ENCODE measurements at regions not wholly inside any gene's neighbourhood (a gene's known extent, or its start where the extent isn't known, plus 50 kb on each side); places are given as distances from the start of the nearest gene placed in this dataset.

DNA sequence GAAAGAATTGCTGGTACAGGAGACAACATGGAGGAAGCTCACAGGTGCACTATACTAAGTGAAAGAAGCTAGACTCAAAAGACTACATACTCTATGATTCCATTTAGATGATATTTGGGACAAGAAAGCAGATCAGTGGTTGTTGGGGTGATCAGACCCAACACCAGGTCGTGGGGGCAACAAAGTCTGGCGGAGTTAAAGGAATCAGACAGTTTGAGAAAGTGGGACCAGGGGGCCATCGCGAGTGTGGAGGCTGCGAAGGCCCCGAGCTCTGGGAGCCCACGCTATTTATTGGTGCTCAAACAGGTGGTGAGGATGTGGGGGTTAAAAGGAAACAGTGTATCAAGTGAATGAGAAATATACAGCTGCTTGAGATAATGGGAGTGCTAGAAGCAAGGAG, 282.8 kb upstream of the SGK1 start:
- no peak overlapping the region for H2BK20ac ChIP-seq (ENCODE audit: low read length)
- ChIA-PET POLR2A (ENCODE audit: partially characterized antibody) (no interaction called here), CTCF (ENCODE audit: partially characterized antibody) (interaction anchor here (1.4 kb wide), 1 partner anchor 40 kb away, joined by 6 read pairs; no protein-coding TSS in a partner anchor)
- H3K23me2 ChIP-seq (ENCODE audit: low read depth, low read length): no peaks in the 10 kb centered on the region
- H4K8ac ChIP-seq (ENCODE audit: extremely low read depth, insufficient read depth, low read length): no peak overlapping the region
- H3K4me2 ChIP-seq (ENCODE audit: insufficient read depth in 1 of 2, low read depth in 2 of 2, low read length in 2 of 2): no peak overlapping the region
- H4K20me1 ChIP-seq (replicated peaks in 1 of 2; ENCODE audit: control insufficient read depth in 1 of 2, insufficient read depth in 2 of 2, low read length in 2 of 2): no peaks in the 10 kb centered on the region
- H2BK12ac ChIP-seq (ENCODE audit: low read depth, low read length): no peak overlapping the region
- peaks cover 0 to 3% (median 0%) of the 10 kb centered on the region in 4 experiments; a peak in 1 of 8 replicates for H3K36me3 ChIP-seq (ENCODE audit: control insufficient read depth in 2 of 4, insufficient read depth in 4 of 4, low read length in 3 of 4)
- no peaks in the 10 kb centered on the region for H3K79me2 ChIP-seq (ENCODE audit: control insufficient read depth in 1 of 2, insufficient read depth in 2 of 2, low read length in 2 of 2)
- H4K5ac ChIP-seq (ENCODE audit: insufficient read length, low read depth, low read length): no peak overlapping the region
- 92% methylated on average over 7 of the region's 7 CpGs; no CpG with 5 or more reads in 1 of the 2 experiments for WGBS, 2 experiments (ENCODE audit: extremely low coverage in 1 of 2, insufficient coverage in 1 of 2, insufficient read length in 1 of 2, insufficient replicate concordance in 2 of 2, low coverage in 1 of 2, low lambda C conversion rate in 2 of 2, missing lambda C conversion rate in 1 of 2)
- no peak overlapping the region for H3K14ac ChIP-seq (ENCODE audit: insufficient read length)
- H2AFZ ChIP-seq (ENCODE audit: low read length): no peak overlapping the region
- no peaks in the 10 kb centered on the region for H3K27me3 ChIP-seq (replicated peaks in 1 of 4; ENCODE audit: control insufficient read depth in 3 of 4, extremely low read depth in 1 of 4, insufficient read depth in 3 of 4, low read length in 3 of 4)
- H2AK5ac ChIP-seq (ENCODE audit: low read depth, low read length): no peak overlapping the region
- H3K27ac ChIP-seq (ENCODE audit: low read depth, low read length): no peak overlapping the region
- H3K4ac ChIP-seq (replicated peaks; ENCODE audit: insufficient read length, low read depth, low read length): no peak overlapping the region
- no peak overlapping the region for H4K91ac ChIP-seq (replicated peaks; ENCODE audit: insufficient read length, low read length)
- no peaks in the 10 kb centered on the region for H3K79me1 ChIP-seq (ENCODE audit: low read depth, low read length)
- no peak overlapping the region for H2BK120ac ChIP-seq (replicated peaks; ENCODE audit: low read depth, low read length)
- peaks cover 10 to 20% of the 10 kb centered on the region in 2 experiments; a peak in 3 of 4 replicates for H3K9me3 ChIP-seq (ENCODE audit: insufficient read depth in 2 of 2, low read depth in 1 of 2, low read length in 1 of 2)
- H3K56ac ChIP-seq (replicated peaks; ENCODE audit: insufficient read length, low read depth, low read length): no peak overlapping the region
- no peak overlapping the region for H3K23ac ChIP-seq (ENCODE audit: insufficient read length)
- no peak overlapping the region for H3K4me3 ChIP-seq (ENCODE audit: extremely low read depth in 1 of 4, insufficient read depth in 2 of 4, low read depth in 3 of 4, low read length in 4 of 4)
- H2BK15ac ChIP-seq (ENCODE audit: low read length): no peak overlapping the region
- no peak overlapping the region for H2BK5ac ChIP-seq (ENCODE audit: low read depth, low read length)
- no peaks in the 10 kb centered on the region for H3K4me1 ChIP-seq (replicated peaks in 1 of 4; ENCODE audit: control insufficient read depth in 3 of 4, insufficient read depth in 4 of 4, low read length in 3 of 4)
- no peak for DNase-seq (ENCODE audit: low read depth in 1 of 2, low spot score in 2 of 2)
- FAIRE-seq: no peak
- H3K18ac ChIP-seq (ENCODE audit: extremely low read depth, low read length): no peak overlapping the region
- H3K9ac ChIP-seq (replicated peaks in 1 of 4; ENCODE audit: extremely low read depth in 1 of 4, low read depth in 3 of 4, low read length in 3 of 4): no peak overlapping the region
- no peak for TF ChIP-seq USF2 (IDR thresholded peaks at IDR 0.05; ENCODE audit: low read length)
- TF ChIP-seq EZH2 (IDR thresholded peaks at IDR 0.05; ENCODE audit: low read depth, low read length, severe bottlenecking): no peak
- TF ChIP-seq SUZ12 (IDR thresholded peaks at IDR 0.05; ENCODE audit: low read length): no peak
- no peak for TF ChIP-seq TAF7 (optimal IDR thresholded peaks at IDR 0.05; ENCODE audit: borderline replicate concordance, low read depth, low read length)
- TF ChIP-seq CBX8 (IDR thresholded peaks at IDR 0.05; ENCODE audit: borderline replicate concordance, low read depth, low read length): no peak
- no peak for TF ChIP-seq SIN3A (conservative IDR thresholded peaks at IDR 0.05 in 1 of 2, IDR thresholded peaks at IDR 0.05 in 1 of 2; ENCODE audit: low read depth in 1 of 2, low read length in 2 of 2)
- no peak for TF ChIP-seq POLR2AphosphoS5 (IDR thresholded peaks at IDR 0.05; ENCODE audit: low read depth, low read length)
- TF ChIP-seq SP2 (IDR thresholded peaks at IDR 0.05; ENCODE audit: low read length): no peak
- TF ChIP-seq RNF2 (IDR thresholded peaks at IDR 0.05; ENCODE audit: borderline replicate concordance, low read depth, low read length, missing control alignments, poor library complexity, severe bottlenecking): no peak
- no peak for TF ChIP-seq EP300 (IDR thresholded peaks at IDR 0.05; ENCODE audit: borderline replicate concordance in 1 of 2, low read depth in 2 of 2, low read length in 2 of 2)
- TF ChIP-seq TBP (IDR thresholded peaks at IDR 0.05; ENCODE audit: low read depth, low read length): no peak
- no peak for TF ChIP-seq YY1 (IDR thresholded peaks at IDR 0.05; ENCODE audit: low read depth, low read length)
- no peak for TF ChIP-seq POLR2A (IDR thresholded peaks at IDR 0.05; ENCODE audit: control extremely low read depth in 1 of 2, low read depth in 2 of 2, low read length in 2 of 2)
- TF ChIP-seq SP4 (IDR thresholded peaks at IDR 0.05; ENCODE audit: low read length): no peak
